Loucy (cell line): ENCODE measurements at regions not wholly inside any gene's neighbourhood (a gene's known extent, or its start where the extent isn't known, plus 50 kb on each side); places are given as distances from the start of the nearest gene placed in this dataset.
A peak's percentile ranks its signal among the peaks of the same experiment; 100 is the strongest.

ENCODE experiments used
- H2AFZ ChIP-seq: fragments of 200-600 bp; sonication (generic); 2 replicates; pipeline ENCODE4 v1.6.0; 2016; ENCODE audit warnings: antibody characterized with exemption, mild to moderate bottlenecking, low read length, moderate library complexity
- H3F3A ChIP-seq: fragments of 200-600 bp; 2 replicates; pipeline ENCODE4 v1.6.0; 2016; ENCODE audit warnings: antibody characterized with exemption, low read depth, mild to moderate bottlenecking
- H3K27me3 ChIP-seq: fragments of 200-600 bp; sonication (generic); 2 replicates; pipeline ENCODE4 v1.6.1; 2014; ENCODE audit warnings: low read length, mild to moderate bottlenecking; ENCODE audit not compliant: insufficient read depth, poor library complexity, severe bottlenecking
- H3K36me3 ChIP-seq: fragments of 200-600 bp; sonication (generic); 2 replicates; pipeline ENCODE4 v1.6.1; 2016; ENCODE audit warnings: low read length; ENCODE audit not compliant: insufficient read depth
- H3K4me1 ChIP-seq: fragments of 200-600 bp; sonication (generic); 2 replicates; pipeline ENCODE4 v1.5.1; 2014; ENCODE audit warnings: low read length, mild to moderate bottlenecking; ENCODE audit not compliant: insufficient read depth, poor library complexity, severe bottlenecking
- H3K4me2 ChIP-seq: fragments of 200-600 bp; sonication (generic); 2 replicates; pipeline ENCODE4 v1.6.0; 2014; ENCODE audit warnings: antibody characterized with exemption, low read length, low read depth, mild to moderate bottlenecking; ENCODE audit not compliant: poor library complexity, severe bottlenecking
- H3K4me3 ChIP-seq: fragments of 200-600 bp; sonication (generic); 2 replicates; pipeline ENCODE4 v1.5.1; 2014; ENCODE audit warnings: low read length, mild to moderate bottlenecking, mixed read lengths; ENCODE audit not compliant: poor library complexity, severe bottlenecking
- H3K79me2 ChIP-seq: fragments of 200-600 bp; sonication (generic); 2 replicates; pipeline ENCODE4 v1.6.1; 2014; ENCODE audit warnings: low read length; ENCODE audit not compliant: insufficient read depth
- H3K9ac ChIP-seq: fragments of 200-600 bp; sonication (generic); 2 replicates; pipeline ENCODE4 v1.6.0; 2014; ENCODE audit warnings: mild to moderate bottlenecking, low read depth, low read length, moderate library complexity; ENCODE audit not compliant: poor library complexity, severe bottlenecking
- H3K9me2 ChIP-seq: fragments of 200-600 bp; sonication (generic); replicated peaks from 2 replicates; pipeline ENCODE4 v1.6.1; 2016; ENCODE audit warnings: low read depth, low read length, mixed read lengths
- H3K9me3 ChIP-seq: fragments of 200-600 bp; sonication (generic); 2 replicates; pipeline ENCODE4 v1.6.1; 2014; ENCODE audit warnings: mild to moderate bottlenecking, antibody characterized with exemption, low read length, low read depth; ENCODE audit not compliant: insufficient read depth
- H4K20me1 ChIP-seq: fragments of 200-600 bp; sonication (generic); 2 replicates; pipeline ENCODE4 v1.6.0; 2014; ENCODE audit warnings: antibody characterized with exemption, low read length, mild to moderate bottlenecking; ENCODE audit not compliant: insufficient read depth, poor library complexity, severe bottlenecking
- CTCF ChIP-seq: fragments of 200-600 bp; sonication (generic); conservative IDR thresholded peaks from 2 replicates; pipeline ENCODE4 v1.5.1; 2014; ENCODE audit warnings: mild to moderate bottlenecking, antibody characterized with exemption, low read length
- EZH2phosphoT487 ChIP-seq: fragments of 200-600 bp; IDR thresholded peaks from 2 replicates; pipeline ENCODE4 v1.6.1; 2018; ENCODE audit warnings: antibody characterized with exemption, mild to moderate bottlenecking, moderate library complexity, borderline replicate concordance

- Histone ChIP-seq H3K9me2 (no peaks in the 10 kb centered on the region), H3K4me3 (no peak overlapping the region), H2AFZ (peak overlapping the region; percentile 22; the same call in 1 of the 2 replicates), H3K4me2 (no peak overlapping the region), H3K9me3 (no peaks in the 10 kb centered on the region), H3K9ac (no peak overlapping the region), H3K27me3 (no peaks in the 10 kb centered on the region), H3K79me2 (no peaks in the 10 kb centered on the region), H3K4me1 (peaks cover 5% of the 10 kb centered on the region), H4K20me1 (no peaks in the 10 kb centered on the region), H3F3A (no peaks in the 10 kb centered on the region), H3K36me3 (no peaks in the 10 kb centered on the region)
- TF ChIP-seq CTCF = no peak
- no peak for TF ChIP-seq EZH2phosphoT487
Measured at GRCh38 chr17:73740370-73740769, 96.1 kb upstream of the SDK2 start.

GRCh38 chr17:73742948-73743381 lies 98.7 kb upstream of the SDK2 start:
- Histone ChIP-seq H3F3A (no peaks in the 10 kb centered on the region), H2AFZ (no peak overlapping the region), H3K9ac (no peak overlapping the region), H3K9me3 (no peaks in the 10 kb centered on the region), H3K9me2 (no peaks in the 10 kb centered on the region), H4K20me1 (no peaks in the 10 kb centered on the region), H3K4me3 (no peak overlapping the region), H3K79me2 (no peaks in the 10 kb centered on the region), H3K4me2 (no peak overlapping the region), H3K4me1 (peaks cover 5% of the 10 kb centered on the region), H3K27me3 (no peaks in the 10 kb centered on the region), H3K36me3 (no peaks in the 10 kb centered on the region)
- TF ChIP-seq CTCF = no peak
- no peak for TF ChIP-seq EZH2phosphoT487

GRCh38 chr17:73743518-73744201 lies 99.4 kb upstream of the SDK2 start:
- Histone ChIP-seq H3K36me3 (no peaks in the 10 kb centered on the region), H3K4me3 (no peak overlapping the region), H3K4me2 (no peak overlapping the region), H2AFZ (no peak overlapping the region), H3F3A (no peaks in the 10 kb centered on the region), H3K27me3 (no peaks in the 10 kb centered on the region), H3K9me3 (no peaks in the 10 kb centered on the region), H3K9me2 (no peaks in the 10 kb centered on the region), H4K20me1 (no peaks in the 10 kb centered on the region), H3K79me2 (no peaks in the 10 kb centered on the region), H3K4me1 (peaks cover 5% of the 10 kb centered on the region), H3K9ac (no peak overlapping the region)
- TF ChIP-seq CTCF = no peak
- no peak for TF ChIP-seq EZH2phosphoT487
